ENCODE measurements at regions not wholly inside any gene's neighbourhood (a gene's known extent, or its start where the extent isn't known, plus 50 kb on each side); places are given as distances from the start of the nearest gene placed in this dataset.
"Not testable (repeated sequence)": the region's sequence is repeated elsewhere in the genome, so short reads cannot be mapped to it uniquely, and the experiment has no call there.

GRCh38 chr15:58318517-58318916, 113.3 kb upstream of the LIPC start:
- no peaks in the 10 kb centered on the region for H3K27me3 Mint-ChIP-seq
- H3K4me1 Mint-ChIP-seq (ENCODE audit: low read depth), result peaks cover 35% of the 10 kb centered on the region
- H3K9me3 Mint-ChIP-seq, result peaks cover 2% of the 10 kb centered on the region
- no peak overlapping the region for H3K27ac Mint-ChIP-seq
- H3K36me3 Mint-ChIP-seq (ENCODE audit: low read depth), result no peaks in the 10 kb centered on the region
- no peak for DNase-seq
- H3K4me3 Mint-ChIP-seq, result no peak overlapping the region

- Mint-ChIP-seq H3K27ac (no peak overlapping the region), H3K27me3 (no peaks in the 10 kb centered on the region), H3K4me3 (no peak overlapping the region), H3K9me3 (no peaks in the 10 kb centered on the region), H3K36me3 (ENCODE audit: low read depth) (no peaks in the 10 kb centered on the region), H3K4me1 (ENCODE audit: low read depth) (peaks cover 11% of the 10 kb centered on the region)
- DNase-seq, result no peak
Observed at GRCh38 chr15:58321034-58321433, 110.8 kb upstream of the LIPC start.

GRCh38 chr15:58322253-58322652, 109.5 kb upstream of the LIPC start:
- DNase-seq, result no peak
- Mint-ChIP-seq H3K9me3 (no peaks in the 10 kb centered on the region), H3K27me3 (no peaks in the 10 kb centered on the region), H3K4me3 (no peak overlapping the region), H3K36me3 (ENCODE audit: low read depth) (no peaks in the 10 kb centered on the region), H3K4me1 (ENCODE audit: low read depth) (peaks cover 3% of the 10 kb centered on the region), H3K27ac (no peak overlapping the region)

GRCh38 chr15:58323321-58323720, 108.5 kb upstream of the LIPC start:
- H3K27me3 Mint-ChIP-seq; H3K27ac Mint-ChIP-seq; H3K4me1 Mint-ChIP-seq (ENCODE audit: low read depth); H3K36me3 Mint-ChIP-seq (ENCODE audit: low read depth); DNase-seq; H3K9me3 Mint-ChIP-seq; H3K4me3 Mint-ChIP-seq: not testable (repeated sequence)

- no peak for DNase-seq
- Mint-ChIP-seq H3K9me3 (no peaks in the 10 kb centered on the region), H3K36me3 (ENCODE audit: low read depth) (no peaks in the 10 kb centered on the region), H3K4me1 (ENCODE audit: low read depth) (peaks cover 6% of the 10 kb centered on the region), H3K27ac (no peak overlapping the region), H3K27me3 (no peaks in the 10 kb centered on the region), H3K4me3 (no peak overlapping the region)
Observed at GRCh38 chr15:58324533-58324932, 107.3 kb upstream of the LIPC start.

- no peaks in the 10 kb centered on the region for H3K9me3 Mint-ChIP-seq
Observed at GRCh38 chr15:58327958-58328357, 103.8 kb upstream of the LIPC start.

GRCh38 chr15:58329211-58329610, 102.6 kb upstream of the LIPC start:
- Mint-ChIP-seq H3K4me3 (no peak overlapping the region), H3K4me1 (ENCODE audit: low read depth) (peaks cover 47% of the 10 kb centered on the region), H3K27ac (no peak overlapping the region), H3K9me3 (peaks cover 3% of the 10 kb centered on the region), H3K27me3 (no peaks in the 10 kb centered on the region), H3K36me3 (ENCODE audit: low read depth) (no peaks in the 10 kb centered on the region)
- DNase-seq, result no peak

More at GRCh38 chr15:58327958-58328357, 103.8 kb upstream of the LIPC start:
- no peak for DNase-seq
- Mint-ChIP-seq H3K27me3 (no peaks in the 10 kb centered on the region), H3K4me1 (ENCODE audit: low read depth) (peaks cover 36% of the 10 kb centered on the region), H3K4me3 (no peak overlapping the region), H3K36me3 (ENCODE audit: low read depth) (no peaks in the 10 kb centered on the region), H3K27ac (no peak overlapping the region)

GRCh38 chr15:58329781-58330671, 101.8 kb upstream of the LIPC start:
- H3K27me3 Mint-ChIP-seq, result no peaks in the 10 kb centered on the region
- no peak overlapping the region for H3K4me3 Mint-ChIP-seq
- H3K9me3 Mint-ChIP-seq, result peaks cover 5% of the 10 kb centered on the region
- DNase-seq, result no peak
- H3K4me1 Mint-ChIP-seq (ENCODE audit: low read depth), result peaks cover 47% of the 10 kb centered on the region
- H3K27ac Mint-ChIP-seq, result no peak overlapping the region
- H3K36me3 Mint-ChIP-seq (ENCODE audit: low read depth), result no peaks in the 10 kb centered on the region

GRCh38 chr15:58330741-58331559, 100.8 kb upstream of the LIPC start:
- Mint-ChIP-seq H3K27me3 (no peaks in the 10 kb centered on the region), H3K4me3 (peak overlapping the region; percentile 45), H3K9me3 (peaks cover 7% of the 10 kb centered on the region), H3K27ac (peak overlapping the region; percentile 97), H3K4me1 (ENCODE audit: low read depth) (peaks cover 50% of the 10 kb centered on the region), H3K36me3 (ENCODE audit: low read depth) (no peaks in the 10 kb centered on the region)
- DNase-seq, result no peak

GRCh38 chr15:58331560-58331912, 100.3 kb upstream of the LIPC start:
- Mint-ChIP-seq H3K27ac (peak overlapping the region; percentile 97), H3K36me3 (ENCODE audit: low read depth) (no peaks in the 10 kb centered on the region), H3K9me3 (peaks cover 7% of the 10 kb centered on the region), H3K27me3 (no peaks in the 10 kb centered on the region), H3K4me3 (peak overlapping the region; percentile 45), H3K4me1 (ENCODE audit: low read depth) (peaks cover 53% of the 10 kb centered on the region)
- DNase-seq, result no peak

- H3K4me3 Mint-ChIP-seq, result peak overlapping the region; percentile 45
- H3K4me1 Mint-ChIP-seq (ENCODE audit: low read depth), result peaks cover 53% of the 10 kb centered on the region
- no peaks in the 10 kb centered on the region for H3K36me3 Mint-ChIP-seq (ENCODE audit: low read depth)
- peak; percentile 89 for DNase-seq
- no peaks in the 10 kb centered on the region for H3K27me3 Mint-ChIP-seq
- H3K9me3 Mint-ChIP-seq, result peaks cover 7% of the 10 kb centered on the region
- peak overlapping the region; percentile 97 for H3K27ac Mint-ChIP-seq
Observed at GRCh38 chr15:58331913-58332675, 99.7 kb upstream of the LIPC start.

GRCh38 chr15:58332676-58333400, 99.0 kb upstream of the LIPC start:
- Mint-ChIP-seq H3K36me3 (ENCODE audit: low read depth) (no peaks in the 10 kb centered on the region), H3K27ac (peak overlapping the region; percentile 97), H3K4me1 (ENCODE audit: low read depth) (peaks cover 53% of the 10 kb centered on the region), H3K27me3 (no peaks in the 10 kb centered on the region), H3K4me3 (peak overlapping the region; percentile 45), H3K9me3 (peaks cover 7% of the 10 kb centered on the region)
- DNase-seq, result no peak

GRCh38 chr15:58334803-58335202, 97.0 kb upstream of the LIPC start:
- H3K36me3 Mint-ChIP-seq (ENCODE audit: low read depth), result no peaks in the 10 kb centered on the region
- no peaks in the 10 kb centered on the region for H3K27me3 Mint-ChIP-seq
- no peak overlapping the region for H3K4me3 Mint-ChIP-seq
- peaks cover 7% of the 10 kb centered on the region for H3K9me3 Mint-ChIP-seq
- no peak for DNase-seq
- peaks cover 50% of the 10 kb centered on the region for H3K4me1 Mint-ChIP-seq (ENCODE audit: low read depth)
- H3K27ac Mint-ChIP-seq, result no peak overlapping the region

GRCh38 chr15:58336161-58336560, 95.6 kb upstream of the LIPC start:
- Mint-ChIP-seq H3K4me1 (ENCODE audit: low read depth) (peaks cover 42% of the 10 kb centered on the region), H3K27ac (no peak overlapping the region), H3K4me3 (no peak overlapping the region), H3K36me3 (ENCODE audit: low read depth) (no peaks in the 10 kb centered on the region), H3K27me3 (no peaks in the 10 kb centered on the region), H3K9me3 (peaks cover 7% of the 10 kb centered on the region)
- no peak for DNase-seq

Measured in activated T-cell treated with anti-CD3 and anti-CD28 coated beads, Interleukin-2, amount 50 U/mL, for 24 hours (primary cell).